ENCODE measurements at regions not wholly inside any gene's neighbourhood (a gene's known extent, or its start where the extent isn't known, plus 50 kb on each side); places are given as distances from the start of the nearest gene placed in this dataset.

DNA sequence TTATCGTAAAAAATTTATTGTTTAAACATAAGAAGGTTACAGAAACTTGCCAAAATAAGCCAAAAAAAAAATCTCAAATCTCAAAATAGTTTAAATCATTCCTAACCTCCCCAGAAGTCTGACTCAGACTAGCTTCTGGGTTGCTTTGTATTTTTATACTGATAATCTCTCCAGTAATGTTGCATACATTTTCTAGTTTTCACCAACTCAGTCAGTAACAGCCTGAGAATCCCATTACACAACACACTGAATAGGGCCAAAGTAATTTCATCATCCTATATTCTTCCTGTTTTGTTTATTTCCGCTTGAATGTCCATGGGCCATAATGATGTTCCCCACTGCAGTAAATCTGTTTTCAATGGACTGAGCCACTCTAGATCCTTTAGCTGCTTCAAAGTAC is 478.5 kb downstream of the GPAM start:
- TF ChIP-seq CTCF (IDR thresholded peaks at IDR 0.05) (no peak), EZH2 (IDR thresholded peaks at IDR 0.05; ENCODE audit: borderline replicate concordance, insufficient read depth, low read depth, low read length, poor library complexity, severe bottlenecking) (no peak)
